Smooth muscle cell (in vitro differentiated cells): ENCODE measurements at regions not wholly inside any gene's neighbourhood (a gene's known extent, or its start where the extent isn't known, plus 50 kb on each side); places are given as distances from the start of the nearest gene placed in this dataset.

ENCODE experiments used
- DNase-seq: peaks from one replicate; lab custom pipeline; 2025; ENCODE audit not compliant: unreplicated experiment; lab: John Stamatoyannopoulos, UW
- H2AFZ ChIP-seq: fragments of 200-600 bp; sonication (generic); 2 replicates; pipeline ENCODE4 v1.6.0; 2016; ENCODE audit warnings: antibody characterized with exemption, low read depth, mild to moderate bottlenecking
- H3F3A ChIP-seq: fragments of 200-600 bp; sonication (generic); 2 replicates; pipeline ENCODE4 v1.6.0; 2017; ENCODE audit warnings: antibody characterized with exemption, low read depth
- H3K27ac ChIP-seq: fragments of 200-600 bp; sonication (generic); 2 replicates; pipeline ENCODE4 v1.5.1; 2016; ENCODE audit warnings: low read depth, mild to moderate bottlenecking
- H3K27me3 ChIP-seq: fragments of 200-600 bp; sonication (generic); 2 replicates; pipeline ENCODE4 v1.6.1; 2016; ENCODE audit warnings: low read depth, mild to moderate bottlenecking
- H3K36me3 ChIP-seq: fragments of 200-600 bp; sonication (generic); 2 replicates; pipeline ENCODE4 v1.5.1; 2016; ENCODE audit warnings: low read depth
- H3K4me1 ChIP-seq: fragments of 200-600 bp; sonication (generic); 2 replicates; pipeline ENCODE4 v1.5.1; 2016; ENCODE audit warnings: low read depth
- H3K4me2 ChIP-seq: fragments of 200-600 bp; sonication (generic); 2 replicates; pipeline ENCODE4 v1.6.0; 2016; ENCODE audit warnings: mild to moderate bottlenecking
- H3K4me3 ChIP-seq: fragments of 200-600 bp; sonication (generic); 2 replicates; pipeline ENCODE4 v1.5.1; 2016; ENCODE audit warnings: mild to moderate bottlenecking
- H3K79me2 ChIP-seq: fragments of 200-600 bp; sonication (generic); 2 replicates; pipeline ENCODE4 v1.6.0; 2016; ENCODE audit warnings: low read depth, mild to moderate bottlenecking
- H3K9ac ChIP-seq: fragments of 200-600 bp; sonication (generic); 2 replicates; pipeline ENCODE4 v1.6.0; 2016; ENCODE audit warnings: low read depth
- H3K9me3 ChIP-seq: fragments of 200-600 bp; sonication (generic); replicated peaks from 2 replicates; pipeline ENCODE4 v1.5.1; 2016; ENCODE audit warnings: low read depth
- H4K20me1 ChIP-seq: fragments of 200-600 bp; sonication (generic); 2 replicates; pipeline ENCODE4 v1.6.0; 2016; ENCODE audit warnings: low read depth
- whole genome bisulfite sequencing: methylation state at CpG from one replicate; pipeline ENCODE4 v1.1.7; 2016; ENCODE audit warnings: low lambda C conversion rate; 5-methylcytosine and 5-hydroxymethylcytosine counted together
- TF ChIP-seq, protein P1 (sequence below): fragments of 200-600 bp; sonication (generic); IDR thresholded peaks from 2 replicates; pipeline ENCODE4 v1.5.1; 2017; ENCODE audit warnings: borderline replicate concordance, mild to moderate bottlenecking, antibody characterized with exemption; ENCODE audit not compliant: insufficient read depth, poor library complexity, severe bottlenecking

DNA sequence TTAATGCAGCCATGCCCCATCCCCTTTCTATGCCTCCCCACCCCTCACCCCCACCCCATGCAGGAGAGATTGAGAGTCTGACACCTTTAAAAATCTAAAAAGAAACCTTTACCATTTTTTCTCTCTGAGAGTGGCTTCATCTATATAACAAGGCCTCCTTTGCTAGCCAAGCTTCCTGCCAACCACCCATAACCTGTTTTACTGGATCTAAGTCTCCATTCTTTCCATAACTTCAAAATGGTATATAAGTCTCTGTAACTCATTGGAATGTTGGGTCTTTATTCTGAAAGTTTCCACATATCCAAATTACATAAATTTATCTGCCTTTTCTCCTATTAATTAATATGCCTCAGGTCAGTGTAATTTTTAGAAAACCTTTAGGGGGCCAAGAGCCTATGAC is 1174.0 kb downstream of the MAT2B start:
- TF ChIP-seq, protein P1, sequence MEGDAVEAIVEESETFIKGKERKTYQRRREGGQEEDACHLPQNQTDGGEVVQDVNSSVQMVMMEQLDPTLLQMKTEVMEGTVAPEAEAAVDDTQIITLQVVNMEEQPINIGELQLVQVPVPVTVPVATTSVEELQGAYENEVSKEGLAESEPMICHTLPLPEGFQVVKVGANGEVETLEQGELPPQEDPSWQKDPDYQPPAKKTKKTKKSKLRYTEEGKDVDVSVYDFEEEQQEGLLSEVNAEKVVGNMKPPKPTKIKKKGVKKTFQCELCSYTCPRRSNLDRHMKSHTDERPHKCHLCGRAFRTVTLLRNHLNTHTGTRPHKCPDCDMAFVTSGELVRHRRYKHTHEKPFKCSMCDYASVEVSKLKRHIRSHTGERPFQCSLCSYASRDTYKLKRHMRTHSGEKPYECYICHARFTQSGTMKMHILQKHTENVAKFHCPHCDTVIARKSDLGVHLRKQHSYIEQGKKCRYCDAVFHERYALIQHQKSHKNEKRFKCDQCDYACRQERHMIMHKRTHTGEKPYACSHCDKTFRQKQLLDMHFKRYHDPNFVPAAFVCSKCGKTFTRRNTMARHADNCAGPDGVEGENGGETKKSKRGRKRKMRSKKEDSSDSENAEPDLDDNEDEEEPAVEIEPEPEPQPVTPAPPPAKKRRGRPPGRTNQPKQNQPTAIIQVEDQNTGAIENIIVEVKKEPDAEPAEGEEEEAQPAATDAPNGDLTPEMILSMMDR = no peak
- no peak overlapping the region for H2AFZ ChIP-seq
- no peaks in the 10 kb centered on the region for H3K27me3 ChIP-seq
- H3K9ac ChIP-seq = no peak overlapping the region
- H3K4me1 ChIP-seq = no peaks in the 10 kb centered on the region
- no peak overlapping the region for H3K4me3 ChIP-seq
- no peaks in the 10 kb centered on the region for H3K36me3 ChIP-seq
- no peaks in the 10 kb centered on the region for H3K9me3 ChIP-seq
- H4K20me1 ChIP-seq = no peaks in the 10 kb centered on the region
- no peak for DNase-seq
- no peaks in the 10 kb centered on the region for H3K79me2 ChIP-seq
- H3K4me2 ChIP-seq = no peak overlapping the region
- no peaks in the 10 kb centered on the region for H3F3A ChIP-seq
- no peak overlapping the region for H3K27ac ChIP-seq

DNA sequence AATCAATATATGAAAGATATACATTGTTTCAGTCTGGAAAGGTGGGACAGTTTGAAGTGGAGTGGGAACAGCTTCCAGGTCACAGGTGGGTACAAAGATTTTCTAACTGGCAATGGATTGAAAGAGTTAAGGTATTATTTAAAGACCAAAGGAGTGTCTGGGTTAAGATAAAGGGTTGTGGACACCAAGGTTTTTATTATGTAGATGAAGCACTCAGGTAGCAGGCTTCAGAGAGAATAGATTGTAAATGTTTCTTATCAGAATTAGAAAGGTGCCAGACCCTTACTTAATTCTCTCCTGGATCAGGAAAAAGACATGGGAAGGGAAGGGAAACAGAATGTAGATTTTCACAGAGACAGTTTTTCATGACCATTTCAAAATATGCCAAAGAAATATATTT is 1174.8 kb downstream of the MAT2B start:
- H3K9ac ChIP-seq = no peak overlapping the region
- TF ChIP-seq, protein P1 = no peak
- no peaks in the 10 kb centered on the region for H3K36me3 ChIP-seq

DNA sequence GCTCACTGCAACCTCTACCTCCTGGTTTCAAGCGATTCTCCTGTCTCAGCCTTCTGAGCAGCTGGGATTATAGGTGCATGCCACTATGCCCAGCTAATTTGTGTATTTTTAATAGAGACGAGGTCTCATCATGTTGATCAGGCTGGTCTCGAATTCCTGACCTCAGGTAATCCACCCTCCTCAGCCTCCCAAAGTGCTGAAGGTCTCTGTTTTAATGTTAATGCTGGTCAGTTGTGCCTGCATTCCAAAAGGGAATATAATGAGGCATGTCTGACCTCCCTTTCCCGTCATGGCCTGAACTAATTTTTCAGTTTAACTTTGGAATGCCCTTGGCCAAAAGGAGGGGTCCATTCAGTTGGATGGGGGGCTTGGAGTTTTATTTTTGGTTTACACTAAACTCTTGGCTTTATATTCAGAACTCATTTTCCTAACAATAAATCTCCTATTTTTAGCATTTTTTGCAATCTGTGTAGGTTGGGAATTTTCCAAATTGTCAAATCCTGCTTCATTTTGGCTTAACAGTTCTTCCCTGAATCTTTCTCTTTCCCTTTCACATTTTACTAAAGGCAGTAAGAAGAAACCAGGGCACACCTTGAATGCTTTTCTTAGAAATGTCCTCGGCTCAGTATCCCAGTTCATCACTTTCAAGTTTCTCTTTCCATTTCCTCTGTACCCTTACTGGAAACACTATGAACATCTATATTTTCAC is 1175.5 kb downstream of the MAT2B start:
- no peak overlapping the region for H3K4me3 ChIP-seq
- no peak overlapping the region for H3K27ac ChIP-seq
- no peak overlapping the region for H3K4me2 ChIP-seq
- H2AFZ ChIP-seq = no peak overlapping the region
- H3K36me3 ChIP-seq = no peaks in the 10 kb centered on the region
- no peaks in the 10 kb centered on the region for H3K9me3 ChIP-seq
- no peaks in the 10 kb centered on the region for H3K79me2 ChIP-seq
- no peaks in the 10 kb centered on the region for H3F3A ChIP-seq
- no peaks in the 10 kb centered on the region for H4K20me1 ChIP-seq
- DNase-seq = no peak
- WGBS = 65% methylated on average over 5 of the region's 5 CpGs
- TF ChIP-seq, protein P1 = no peak
- H3K27me3 ChIP-seq = no peaks in the 10 kb centered on the region
- no peaks in the 10 kb centered on the region for H3K4me1 ChIP-seq
- no peak overlapping the region for H3K9ac ChIP-seq

More for the DNA sequence above, 1174.8 kb downstream of the MAT2B start:
- no peaks in the 10 kb centered on the region for H4K20me1 ChIP-seq
- H3K4me2 ChIP-seq = no peak overlapping the region
- H3K27me3 ChIP-seq = no peaks in the 10 kb centered on the region
- DNase-seq = no peak
- no peaks in the 10 kb centered on the region for H3K4me1 ChIP-seq
- H3F3A ChIP-seq = no peaks in the 10 kb centered on the region
- no peaks in the 10 kb centered on the region for H3K79me2 ChIP-seq
- no peaks in the 10 kb centered on the region for H3K9me3 ChIP-seq
- H3K4me3 ChIP-seq = no peak overlapping the region
- no peak overlapping the region for H2AFZ ChIP-seq
- H3K27ac ChIP-seq = no peak overlapping the region

DNA sequence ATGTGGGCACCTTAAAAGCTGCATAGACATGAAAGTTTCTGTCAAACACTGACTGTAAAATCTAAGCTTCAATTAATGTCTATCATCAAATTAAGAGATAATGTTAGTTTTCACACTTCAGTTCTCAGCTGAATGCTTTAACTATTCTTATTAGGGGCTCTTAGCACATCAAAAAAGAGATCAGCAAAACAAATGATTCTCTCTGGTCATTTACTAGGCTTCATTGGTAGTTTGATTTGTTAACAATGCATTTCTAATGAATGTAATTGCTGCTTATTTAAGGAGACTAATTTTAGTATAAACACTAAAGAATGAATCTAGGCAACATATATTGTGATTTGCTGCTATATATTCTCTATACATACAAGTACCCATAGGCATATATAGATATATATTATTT is 1182.0 kb downstream of the MAT2B start:
- H3K36me3 ChIP-seq = no peaks in the 10 kb centered on the region
- H3K27ac ChIP-seq = no peak overlapping the region
- no peak overlapping the region for H3K4me3 ChIP-seq
- no peak for DNase-seq
- no peak overlapping the region for H2AFZ ChIP-seq
- no peaks in the 10 kb centered on the region for H3K4me1 ChIP-seq
- no peaks in the 10 kb centered on the region for H4K20me1 ChIP-seq
- TF ChIP-seq, protein P1 = no peak
- H3K9me3 ChIP-seq = no peaks in the 10 kb centered on the region
- no peaks in the 10 kb centered on the region for H3F3A ChIP-seq
- no peaks in the 10 kb centered on the region for H3K79me2 ChIP-seq
- no peak overlapping the region for H3K9ac ChIP-seq
- no peaks in the 10 kb centered on the region for H3K27me3 ChIP-seq
- no peak overlapping the region for H3K4me2 ChIP-seq
